C1 segment of cervical spinal cord (tissue), 14 donors: ENCODE measurements at regions not wholly inside any gene's neighbourhood (a gene's known extent, or its start where the extent isn't known, plus 50 kb on each side); places are given as distances from the start of the nearest gene placed in this dataset.
A peak's percentile ranks its signal among the peaks of the same experiment; 100 is the strongest.
"Not testable (repeated sequence)": the region's sequence is repeated elsewhere in the genome, so short reads cannot be mapped to it uniquely, and the experiment has no call there.

Experiments
- DNase-seq, 14 donors: peaks; one replicate each; lab custom pipeline; 2025; lab: John Stamatoyannopoulos, UW

DNA sequence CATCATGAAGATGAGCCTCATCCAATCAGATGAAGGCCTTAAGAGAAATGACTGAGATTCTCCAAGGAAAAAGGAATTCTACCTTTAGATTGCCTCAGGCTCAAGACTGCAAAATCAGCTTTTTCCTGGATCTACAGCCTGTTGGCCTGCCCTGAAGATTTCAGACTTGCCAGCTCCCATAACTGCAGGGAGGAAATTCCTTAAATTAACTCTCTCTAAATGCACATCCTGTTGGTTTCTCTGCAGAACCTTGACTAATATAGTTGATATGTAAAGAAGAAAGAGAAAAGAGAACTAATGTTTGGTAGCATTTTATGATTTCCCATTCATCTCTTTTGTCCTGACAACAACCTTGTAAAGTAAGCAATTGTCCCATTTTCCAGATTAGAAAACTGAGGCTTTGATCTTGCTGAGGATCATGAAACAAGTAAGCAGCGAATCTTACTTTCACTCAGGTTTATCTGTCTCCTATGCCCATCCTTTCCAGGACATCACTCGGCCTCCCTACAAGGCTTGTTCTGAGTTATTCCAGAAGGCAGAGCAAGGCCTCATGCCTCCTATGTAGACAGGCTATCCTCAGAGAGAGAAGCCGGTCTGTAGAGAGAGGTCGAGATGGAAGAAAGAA, 115.0 kb upstream of the LDB2 start:
- DNase-seq: no peak

DNA sequence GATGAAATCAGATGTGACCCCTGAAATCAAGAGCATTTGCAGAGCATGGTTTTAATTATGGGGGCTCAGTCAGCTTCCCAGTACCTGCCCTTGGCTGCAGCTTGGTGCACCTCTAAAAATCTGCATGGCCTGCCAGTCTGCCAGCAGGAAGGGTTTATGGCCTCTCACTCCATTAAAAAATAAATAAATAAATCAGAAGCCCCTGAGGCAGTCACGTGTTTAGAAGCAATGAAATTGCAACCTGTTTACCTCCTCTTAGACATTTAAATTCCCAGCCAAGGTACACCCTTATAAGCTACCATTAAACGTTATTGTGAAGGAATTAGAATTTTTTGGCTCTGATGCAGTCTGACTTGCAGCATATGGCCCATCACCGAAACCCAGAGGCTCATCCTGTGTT, 114.0 kb upstream of the LDB2 start:
- DNase-seq: no peak

GRCh38 chr4:17010426-17011087, 112.1 kb upstream of the LDB2 start:
- DNase-seq: no peak

DNA sequence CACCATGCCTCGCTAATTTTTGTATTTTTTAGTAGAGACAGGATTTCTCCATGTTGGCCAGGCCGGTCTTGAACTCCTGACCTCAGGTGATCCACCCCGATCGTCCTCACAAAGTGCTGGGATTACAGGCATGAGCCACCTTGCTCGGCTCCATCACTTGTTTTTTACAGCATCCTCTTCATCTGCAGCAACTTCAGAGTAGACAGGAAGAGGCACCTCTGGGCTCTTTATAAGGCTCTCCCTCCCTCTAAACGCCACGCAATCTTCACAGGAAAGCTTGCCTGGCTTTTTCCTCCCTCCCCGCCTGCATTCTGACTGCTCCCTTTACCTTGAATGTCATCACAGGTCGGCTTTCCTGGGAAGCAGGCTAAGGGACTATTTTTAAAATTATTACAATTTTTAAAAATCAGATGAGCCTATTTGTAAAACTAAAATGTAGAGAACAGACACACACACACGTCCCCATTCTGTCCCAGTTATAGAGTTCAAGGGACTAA, 111.5 kb upstream of the LDB2 start:
- DNase-seq: no peak

- DNase-seq: no peak
These were observed 110.4 kb upstream of the LDB2 start for GRCh38 chr4:17008834-17009345.

- DNase-seq: not testable (repeated sequence)
These were observed 105.4 kb upstream of the LDB2 start for GRCh38 chr4:17003606-17004392.

DNA sequence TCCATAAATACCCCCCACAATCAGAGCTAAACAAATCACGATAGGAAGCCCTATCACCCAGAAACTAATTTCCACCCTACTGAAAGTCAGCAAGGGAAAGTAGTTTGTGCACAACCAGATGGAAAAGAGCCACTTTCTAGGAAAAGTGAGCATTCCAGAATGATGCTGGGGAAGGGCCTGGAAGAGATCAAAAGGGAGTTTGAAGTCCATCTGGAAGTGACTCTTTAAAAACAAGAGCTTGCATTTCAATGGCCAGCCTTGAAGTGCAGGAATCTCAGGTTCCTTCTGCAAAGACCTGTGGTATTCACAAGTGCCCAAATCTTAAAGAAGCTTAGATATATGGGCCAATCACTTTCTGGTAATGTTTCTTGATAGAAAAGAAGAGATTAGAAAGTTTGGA, 97.0 kb upstream of the LDB2 start:
- no peak for DNase-seq

- no peak for DNase-seq
These were observed 95.8 kb upstream of the LDB2 start for GRCh38 chr4:16993956-16994840.

GRCh38 chr4:16992566-16993225, 94.3 kb upstream of the LDB2 start:
- DNase-seq: no peak

DNA sequence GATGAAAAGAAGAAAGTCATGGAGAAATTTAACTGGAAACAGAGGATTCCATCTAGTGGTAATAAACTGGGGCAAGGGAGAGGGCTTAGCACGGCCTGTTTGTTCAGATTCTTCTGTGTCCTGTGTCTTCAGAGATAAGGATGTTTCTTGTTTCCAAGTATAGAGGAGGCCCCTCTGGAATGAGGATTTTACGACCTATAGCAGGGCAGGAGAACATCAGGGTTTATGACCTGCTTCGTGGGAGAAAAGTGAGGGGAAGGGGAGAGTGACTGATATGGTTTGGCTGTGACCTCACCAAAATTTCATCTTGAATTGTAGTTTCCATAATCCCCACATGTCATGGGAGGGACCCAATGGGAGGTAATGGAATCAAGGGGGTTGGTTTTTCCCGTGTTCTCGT, 93.0 kb upstream of the LDB2 start:
- DNase-seq: no peak

GRCh38 chr4:16989371-16989770, 90.9 kb upstream of the LDB2 start:
- DNase-seq: no peak

- no peak for DNase-seq
These were observed 90.4 kb upstream of the LDB2 start for GRCh38 chr4:16988814-16989213.

DNA sequence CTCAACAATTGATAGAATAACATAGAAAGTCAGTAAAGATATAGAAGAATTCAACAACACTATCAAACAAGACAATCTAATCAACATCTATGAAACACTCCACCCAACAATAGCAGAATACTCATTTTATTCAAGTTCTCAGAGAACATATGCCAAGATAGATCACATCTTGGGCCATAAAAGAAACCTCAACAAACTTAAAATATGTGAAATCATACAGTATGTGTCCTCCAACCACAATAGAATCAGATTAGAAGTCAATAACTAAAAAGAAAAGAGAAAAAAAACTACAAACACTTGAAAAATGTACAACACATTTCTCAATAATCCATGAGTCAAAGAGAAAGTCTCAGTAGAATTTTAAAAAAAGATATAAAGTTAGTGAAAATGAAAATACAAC, 78.6 kb upstream of the LDB2 start:
- DNase-seq: no peak

DNA sequence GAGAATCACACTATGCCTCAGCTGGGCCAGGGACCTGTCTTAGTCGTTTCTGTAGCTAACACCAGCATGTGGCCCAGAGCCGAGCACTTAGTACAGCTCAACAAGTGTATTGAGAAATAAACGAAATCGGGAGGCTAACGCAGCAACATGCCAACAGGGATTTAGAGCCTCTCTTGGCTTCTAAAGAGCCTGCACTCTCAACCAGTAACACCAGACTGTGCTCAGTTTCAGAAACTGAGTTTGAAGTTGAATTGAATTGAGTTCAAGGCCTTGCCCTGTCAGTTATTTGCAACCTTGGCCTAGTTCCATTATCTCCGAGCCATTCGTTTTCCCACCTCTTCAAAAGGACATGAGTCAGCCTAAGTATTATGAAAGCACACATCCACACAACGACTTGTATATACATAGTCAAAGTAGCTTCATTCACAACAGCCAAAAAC, 71.3 kb upstream of the LDB2 start:
- DNase-seq: no peak

- DNase-seq: peak in 1 of 14 donors; percentile 5
These were observed 69.3 kb upstream of the LDB2 start for GRCh38 chr4:16967722-16968121.

GRCh38 chr4:16959305-16959704, 60.9 kb upstream of the LDB2 start:
- DNase-seq: no peak

DNA sequence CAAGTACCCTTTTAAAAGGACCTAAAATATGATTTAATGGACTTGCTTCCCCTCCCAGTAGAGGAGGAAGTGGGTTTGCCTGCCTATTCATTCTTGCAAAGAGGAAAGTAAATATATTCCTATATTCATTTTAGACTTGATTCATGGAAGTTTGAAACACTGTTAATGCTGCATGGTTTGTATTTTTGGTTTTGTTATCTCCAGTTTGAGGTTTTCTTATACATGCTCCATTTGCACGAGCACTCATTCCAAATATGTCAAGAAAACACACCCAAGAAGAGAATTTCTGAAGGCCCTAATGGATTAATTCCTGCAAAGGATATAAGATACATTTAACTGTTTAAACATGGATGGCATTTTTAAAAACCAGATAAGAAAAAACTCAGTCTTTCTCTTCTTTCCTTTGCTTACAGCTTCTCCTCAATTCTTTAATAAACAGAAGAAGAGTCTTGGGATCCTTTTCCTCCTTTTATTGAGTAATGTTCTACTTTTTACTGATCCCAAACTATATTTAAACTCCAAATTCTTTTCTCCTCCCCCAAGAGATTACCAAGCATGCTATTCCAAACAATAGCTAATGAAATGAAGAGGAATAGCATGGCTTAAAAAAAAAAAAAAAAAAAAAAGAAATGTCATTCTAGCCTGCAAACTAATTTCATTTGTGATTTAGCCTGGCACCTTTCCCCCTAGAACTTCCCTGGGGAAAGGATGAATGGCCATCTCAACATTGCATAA, 54.6 kb upstream of the LDB2 start:
- no peak for DNase-seq

DNA sequence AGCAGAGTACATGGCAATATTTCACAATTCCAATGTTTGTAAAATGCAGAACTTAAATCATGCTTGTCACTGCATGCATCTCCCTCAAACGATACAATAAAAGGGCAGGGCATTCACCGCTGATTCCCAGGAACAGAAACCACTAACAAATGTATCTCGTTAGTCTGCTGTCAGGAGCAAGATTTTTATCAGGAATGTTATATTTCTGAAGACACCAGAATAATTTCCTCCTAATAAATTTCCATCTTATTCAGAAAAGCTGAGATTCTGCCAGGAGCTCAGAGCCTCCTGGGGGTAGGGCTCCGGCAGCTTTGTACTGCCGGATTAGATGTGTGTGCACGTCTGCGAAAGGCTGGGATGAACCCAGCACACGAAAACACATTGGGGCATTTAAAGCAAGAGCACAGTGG, 54.0 kb upstream of the LDB2 start:
- no peak for DNase-seq
